Non-pigmented ciliary epithelial cell (primary cell): ENCODE measurements at regions not wholly inside any gene's neighbourhood (a gene's known extent, or its start where the extent isn't known, plus 50 kb on each side); places are given as distances from the start of the nearest gene placed in this dataset.
"Not testable (repeated sequence)": the region's sequence is repeated elsewhere in the genome, so short reads cannot be mapped to it uniquely, and the experiment has no call there.

Experiments used
- DNase-seq: peaks from one replicate; pipeline ENCODE4 v3.0.0-alpha.2; 2010; ENCODE audit warnings: low read depth

GRCh38 chr10:10032991-10033390 lies 984.7 kb upstream of the CELF2 start:
- no peak for DNase-seq

- no peak for DNase-seq
Observed at GRCh38 chr10:10038348-10038747, 979.3 kb upstream of the CELF2 start.

GRCh38 chr10:10039595-10039994 lies 978.1 kb upstream of the CELF2 start:
- no peak for DNase-seq

GRCh38 chr10:10043083-10043482 lies 974.6 kb upstream of the CELF2 start:
- no peak for DNase-seq

DNA sequence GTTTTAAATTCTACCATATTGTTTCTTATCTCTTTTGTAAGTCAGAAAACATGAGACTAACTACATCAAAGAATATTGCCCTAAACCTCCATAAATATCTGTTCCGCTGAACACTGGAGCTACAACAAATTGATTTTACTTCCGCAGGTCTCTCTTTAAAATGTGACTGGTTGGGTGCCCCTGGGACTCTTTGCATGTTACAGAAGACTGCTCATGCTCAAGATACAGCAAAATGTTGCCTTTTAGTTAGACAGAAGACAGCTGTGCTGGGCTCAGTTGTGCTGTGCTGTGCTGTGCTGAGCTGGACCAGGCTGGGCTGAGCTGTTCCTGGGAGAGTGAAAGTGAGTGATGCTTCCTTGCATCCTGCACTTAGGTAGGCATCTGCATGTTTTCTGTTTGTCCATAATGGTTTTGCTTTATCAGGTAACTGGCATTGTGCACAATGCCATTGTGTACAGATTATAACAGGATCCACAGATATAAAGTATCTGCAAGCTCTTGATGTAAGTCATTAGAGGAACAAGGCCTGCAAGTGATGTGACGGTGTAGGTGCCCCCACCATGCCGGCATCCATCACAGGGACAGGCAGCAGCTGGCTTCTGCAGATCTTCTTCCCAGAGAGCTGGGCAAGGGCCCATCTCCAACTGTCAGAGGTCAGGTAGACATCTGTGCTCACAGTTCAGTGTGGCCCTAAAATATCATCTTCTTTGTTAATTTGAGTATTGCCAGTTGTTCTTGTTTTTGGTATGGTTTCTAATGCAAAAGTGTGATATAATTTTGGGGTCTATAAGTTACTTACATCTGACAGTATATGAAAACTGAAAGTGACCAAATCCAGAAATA lies 972.5 kb upstream of the CELF2 start:
- DNase-seq: no peak

DNA sequence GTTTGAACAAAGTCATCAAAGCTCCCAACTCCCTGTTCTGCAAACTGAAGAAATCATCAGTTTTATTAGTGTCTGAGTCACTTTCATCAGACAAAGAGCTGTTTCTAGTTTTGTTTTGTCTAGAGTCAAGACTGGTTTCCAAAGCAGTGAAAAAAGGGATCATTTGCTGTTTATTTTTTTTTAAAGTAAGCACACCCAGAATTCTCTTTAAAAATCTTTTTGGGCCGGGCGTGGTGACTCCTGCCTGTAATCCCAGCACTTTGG lies 972.0 kb upstream of the CELF2 start:
- DNase-seq: no peak

DNA sequence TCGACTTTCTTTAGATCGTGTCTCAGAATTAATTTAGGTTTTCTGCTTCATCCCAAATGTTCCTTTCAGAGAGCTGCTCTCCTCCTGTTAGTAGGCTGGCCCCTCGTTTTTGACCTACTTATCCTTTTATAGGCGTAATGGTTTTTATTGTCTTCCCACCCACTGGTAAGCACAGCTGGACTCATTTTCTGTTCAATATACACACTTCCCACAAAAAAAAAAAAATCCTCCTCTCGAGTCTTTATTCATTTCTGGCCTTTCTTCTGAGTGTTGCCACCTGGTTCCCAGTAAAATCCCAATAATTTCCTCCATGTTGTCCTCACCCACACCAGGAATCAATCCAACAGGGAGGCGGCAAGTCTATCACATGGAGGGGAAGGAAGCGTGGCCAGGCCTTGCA lies 970.2 kb upstream of the CELF2 start:
- DNase-seq: no peak

- no peak for DNase-seq
Observed at GRCh38 chr10:10053051-10053450, 964.6 kb upstream of the CELF2 start.

DNA sequence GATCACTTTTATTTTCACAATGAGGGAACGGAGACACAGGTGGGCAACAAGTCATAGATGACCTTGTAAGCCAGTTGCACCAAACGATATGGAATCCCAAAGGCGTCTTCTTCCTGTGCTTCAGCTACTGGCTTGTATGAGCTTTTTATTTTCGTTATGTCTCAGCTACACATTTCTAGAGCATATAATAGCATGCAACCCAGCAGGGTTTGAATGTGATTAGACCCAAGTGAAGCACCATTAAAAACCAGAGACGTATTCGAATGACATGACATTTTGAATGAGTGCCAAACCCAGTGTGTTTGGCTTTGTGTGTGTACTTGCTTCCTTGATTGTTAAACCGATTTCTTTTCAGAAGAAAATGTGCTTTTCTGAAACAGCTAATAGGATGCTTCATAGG lies 963.2 kb upstream of the CELF2 start:
- DNase-seq: no peak

DNA sequence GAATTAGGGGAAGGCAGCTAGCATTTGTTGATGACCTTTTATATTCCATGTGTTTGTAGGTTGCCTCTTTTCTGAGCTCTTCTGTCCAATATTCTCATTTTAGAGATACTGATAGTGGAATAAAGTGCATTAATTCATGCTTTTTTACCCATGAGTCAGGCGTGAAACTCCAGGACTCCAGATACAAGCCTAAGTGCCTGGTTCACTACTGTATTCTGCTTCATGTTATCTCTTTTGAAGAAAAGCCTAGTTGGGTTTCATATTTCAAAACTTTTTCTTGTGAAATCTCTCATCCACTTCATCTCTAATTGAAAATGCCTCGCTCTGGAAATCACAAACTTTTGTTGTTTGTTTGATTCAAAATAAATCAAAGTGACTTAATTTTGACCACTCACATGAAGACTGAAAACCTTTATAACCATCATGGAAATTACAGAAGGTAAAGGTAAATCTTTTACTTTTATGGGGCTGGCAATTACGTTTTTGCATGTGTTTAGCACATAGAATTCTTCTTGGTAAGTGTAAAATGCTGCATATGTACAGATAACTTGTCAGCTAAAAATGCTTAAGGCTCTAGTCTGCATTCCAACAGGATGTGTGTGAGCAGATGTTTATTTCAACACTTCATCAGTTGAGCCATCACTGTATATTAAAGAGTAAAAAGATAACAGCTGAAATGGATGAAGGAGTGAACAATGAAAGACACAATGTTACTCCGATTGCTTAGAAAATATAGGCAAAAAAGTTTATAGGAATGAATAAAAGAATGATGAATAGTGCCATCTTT lies 961.8 kb upstream of the CELF2 start:
- no peak for DNase-seq

GRCh38 chr10:10056961-10057360 lies 960.7 kb upstream of the CELF2 start:
- no peak for DNase-seq

DNA sequence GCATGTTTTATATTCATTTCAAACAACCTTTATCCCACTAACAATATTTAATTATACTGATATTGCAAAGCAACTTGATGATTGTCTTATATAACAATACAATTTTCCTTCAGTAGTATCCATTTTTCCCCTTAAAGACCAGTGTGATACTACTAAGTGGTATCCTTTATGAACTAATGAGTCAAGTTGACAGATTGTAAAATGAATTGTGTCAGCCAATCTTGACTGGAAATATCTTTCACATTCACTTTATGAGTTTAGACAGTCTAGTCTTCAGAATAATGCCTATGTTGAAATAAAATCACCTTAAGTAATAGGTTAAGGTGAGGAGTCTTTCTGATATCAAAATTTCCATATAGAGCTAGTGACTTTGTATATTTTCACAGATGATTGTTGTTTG lies 950.0 kb upstream of the CELF2 start:
- no peak for DNase-seq

- not testable (repeated sequence) for DNase-seq
Observed at GRCh38 chr10:10074847-10075246, 942.8 kb upstream of the CELF2 start.

DNA sequence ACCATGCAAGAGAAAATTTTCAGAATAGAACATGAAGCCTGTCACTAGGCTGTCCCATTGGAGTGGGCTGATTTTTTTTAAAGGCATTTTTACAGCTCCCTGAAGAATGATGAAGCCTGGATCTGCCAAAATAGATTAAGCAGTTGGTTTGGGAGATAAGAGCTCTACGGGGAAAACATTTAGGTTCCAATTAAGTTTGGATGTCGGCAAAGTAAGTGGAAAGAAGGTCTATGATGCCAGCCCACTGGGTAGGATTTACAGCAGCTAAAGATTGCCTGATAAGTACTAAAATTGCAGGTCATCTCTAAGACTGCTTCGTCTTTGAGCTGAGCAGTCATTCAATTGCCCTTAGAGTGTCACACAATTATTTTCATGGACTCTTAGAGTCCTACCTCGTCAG lies 939.2 kb upstream of the CELF2 start:
- DNase-seq: no peak

DNA sequence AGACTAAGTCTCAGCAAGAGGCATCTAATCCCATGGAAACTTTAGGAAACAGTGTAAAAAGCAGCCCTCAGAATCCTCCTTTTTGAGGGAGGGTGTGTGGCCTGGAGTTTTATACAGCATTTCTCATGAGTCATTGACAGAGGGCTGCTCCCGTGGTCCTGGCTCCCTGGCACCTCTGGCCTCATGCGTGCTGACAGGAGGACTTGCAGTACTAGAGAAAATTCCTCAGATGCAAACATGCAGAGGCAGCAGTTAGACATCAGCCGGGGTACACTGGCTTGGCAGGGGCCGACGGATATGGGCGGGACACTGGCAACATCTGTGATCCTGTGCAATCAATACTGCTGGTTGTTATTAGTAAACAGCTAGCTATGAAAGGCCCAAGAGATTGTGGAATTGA lies 925.1 kb upstream of the CELF2 start:
- no peak for DNase-seq

GRCh38 chr10:10093021-10093420 lies 924.7 kb upstream of the CELF2 start:
- no peak for DNase-seq

- no peak for DNase-seq
Observed at GRCh38 chr10:10094691-10095090, 923.0 kb upstream of the CELF2 start.

- no peak for DNase-seq
Observed at GRCh38 chr10:10096296-10096695, 921.4 kb upstream of the CELF2 start.

DNA sequence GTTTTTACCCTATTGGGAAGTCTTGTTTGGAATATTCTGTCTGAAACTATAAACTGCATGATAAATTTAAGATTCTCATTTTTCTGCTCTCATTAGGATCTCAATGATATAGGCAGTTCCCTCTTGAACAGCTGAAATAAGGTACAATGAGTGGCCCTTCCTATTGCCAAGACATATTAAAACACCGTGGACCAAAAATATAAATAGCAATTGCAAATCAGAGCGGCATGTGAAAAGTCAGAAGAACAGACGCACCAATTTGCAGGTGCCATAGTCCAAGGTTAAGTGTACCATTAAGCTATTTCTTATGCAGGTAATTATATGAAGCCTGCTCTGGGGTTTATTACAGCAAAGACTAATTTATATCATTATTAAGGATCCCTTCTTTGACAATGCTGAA lies 920.8 kb upstream of the CELF2 start:
- no peak for DNase-seq

- no peak for DNase-seq
Observed at GRCh38 chr10:10101106-10101505, 916.6 kb upstream of the CELF2 start.

DNA sequence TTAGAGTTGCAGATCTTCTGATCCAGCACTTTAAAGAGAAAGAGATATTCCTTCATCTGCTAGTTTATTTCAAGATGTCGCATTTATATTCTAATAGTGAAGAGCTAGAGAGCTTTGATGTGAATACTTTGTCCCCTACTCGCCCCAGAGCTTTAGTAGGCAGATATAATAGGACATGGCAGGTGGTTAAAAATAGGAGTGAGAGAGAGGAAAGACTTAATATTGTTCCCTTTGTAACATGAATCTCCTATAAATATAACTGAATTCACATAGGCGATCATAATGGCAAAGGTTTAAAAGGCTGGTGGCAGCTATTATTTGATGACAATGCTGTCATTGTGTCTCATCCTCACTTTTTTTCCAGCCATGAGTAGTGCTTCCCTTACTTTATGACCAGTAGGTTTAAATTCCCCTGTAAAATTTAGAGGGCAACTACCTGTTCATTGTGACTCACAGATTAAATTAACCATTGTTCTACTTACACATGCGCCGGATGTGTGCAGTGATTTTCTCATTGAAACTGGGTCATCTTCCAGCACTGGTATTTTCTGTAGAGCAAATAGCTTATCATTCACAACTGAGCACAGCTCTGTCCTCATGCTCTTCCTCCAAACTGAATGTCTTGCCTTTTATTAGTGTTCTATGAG lies 906.7 kb upstream of the CELF2 start:
- no peak for DNase-seq

GRCh38 chr10:10118131-10118530 lies 899.5 kb upstream of the CELF2 start:
- no peak for DNase-seq

DNA sequence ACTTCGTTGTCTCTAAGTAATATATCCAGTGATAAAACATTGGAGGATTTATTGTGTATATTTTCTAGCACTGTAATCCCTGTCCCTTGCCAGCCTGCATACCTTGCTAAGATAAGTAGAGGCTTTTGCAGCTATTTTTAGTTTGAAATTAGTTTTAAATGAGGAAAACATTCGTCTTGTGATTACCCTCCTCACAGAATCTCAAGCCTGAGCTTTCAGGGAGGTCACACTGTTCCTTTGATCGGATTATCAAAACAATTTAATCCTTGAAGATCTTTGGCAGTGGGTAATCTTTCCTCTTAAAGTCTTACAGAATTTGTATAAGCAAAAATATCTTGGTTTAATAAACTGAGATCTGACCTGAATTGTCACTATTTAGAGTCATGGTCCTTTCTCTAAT lies 897.0 kb upstream of the CELF2 start:
- DNase-seq: no peak
